GM19240 (cell line): ENCODE measurements at regions not wholly inside any gene's neighbourhood (a gene's known extent, or its start where the extent isn't known, plus 50 kb on each side); places are given as distances from the start of the nearest gene placed in this dataset.

Experiments used
- DNase-seq: peaks from one replicate; pipeline ENCODE4 v3.0.0; 2011; ENCODE audit warnings: low spot score; ENCODE audit not compliant: insufficient read length

DNA sequence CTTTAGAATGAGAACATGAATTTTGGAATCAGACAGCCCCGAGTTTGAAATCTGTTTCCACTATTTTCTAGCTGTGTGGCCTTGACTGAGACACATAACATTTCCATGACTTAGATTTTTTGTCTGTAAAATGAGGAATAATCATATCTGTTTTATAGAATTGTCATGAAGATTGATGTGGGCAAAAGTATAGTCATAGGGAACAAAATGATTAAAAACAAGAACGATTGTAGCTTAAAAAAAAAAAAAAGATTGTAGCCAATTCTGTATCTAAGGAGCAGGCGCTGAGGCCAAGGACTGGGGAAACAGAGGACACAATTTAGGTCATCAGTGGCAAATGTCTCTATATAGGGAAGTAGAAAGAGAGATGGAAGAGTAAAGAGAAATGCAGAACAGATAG lies 201.6 kb upstream of the C1QTNF7 start:
- no peak for DNase-seq

DNA sequence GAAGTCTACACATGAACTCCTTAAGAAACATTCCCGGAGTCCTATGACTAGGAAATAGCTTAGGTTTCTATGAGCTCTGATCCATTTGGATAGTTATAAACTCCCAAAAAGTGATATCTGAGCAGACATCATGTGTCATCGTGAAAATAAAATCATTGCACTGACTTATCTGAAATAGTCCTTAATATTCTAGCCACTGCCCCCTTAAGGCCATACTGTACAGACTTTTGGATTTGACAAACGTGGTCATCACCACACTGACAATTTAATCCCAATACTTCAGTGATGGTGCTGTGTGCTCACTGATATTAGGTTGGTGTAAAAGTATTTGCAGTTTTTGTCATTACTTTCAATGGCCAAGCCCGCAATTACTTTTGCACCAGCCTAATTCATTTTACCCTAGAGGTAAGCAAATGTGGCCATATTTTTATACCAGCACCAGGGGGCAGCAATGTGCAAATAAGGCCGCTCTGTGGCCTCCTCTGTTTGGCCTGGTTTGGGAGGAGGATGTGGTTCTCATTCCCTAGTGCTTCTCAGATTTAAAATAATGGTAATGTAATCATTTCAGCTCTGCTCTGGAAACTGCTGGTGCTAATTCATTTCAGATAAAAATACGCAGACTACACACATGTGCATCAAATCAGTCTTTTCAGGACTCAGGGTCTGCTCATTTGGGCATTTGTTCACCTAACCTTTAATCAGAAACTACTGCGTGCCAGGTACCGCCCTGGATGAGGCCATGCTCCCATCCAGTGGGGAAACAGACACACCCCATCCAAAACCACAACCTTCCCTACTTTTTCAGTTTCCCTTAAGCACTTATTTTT lies 196.4 kb upstream of the C1QTNF7 start:
- DNase-seq, result peak; percentile 23

DNA sequence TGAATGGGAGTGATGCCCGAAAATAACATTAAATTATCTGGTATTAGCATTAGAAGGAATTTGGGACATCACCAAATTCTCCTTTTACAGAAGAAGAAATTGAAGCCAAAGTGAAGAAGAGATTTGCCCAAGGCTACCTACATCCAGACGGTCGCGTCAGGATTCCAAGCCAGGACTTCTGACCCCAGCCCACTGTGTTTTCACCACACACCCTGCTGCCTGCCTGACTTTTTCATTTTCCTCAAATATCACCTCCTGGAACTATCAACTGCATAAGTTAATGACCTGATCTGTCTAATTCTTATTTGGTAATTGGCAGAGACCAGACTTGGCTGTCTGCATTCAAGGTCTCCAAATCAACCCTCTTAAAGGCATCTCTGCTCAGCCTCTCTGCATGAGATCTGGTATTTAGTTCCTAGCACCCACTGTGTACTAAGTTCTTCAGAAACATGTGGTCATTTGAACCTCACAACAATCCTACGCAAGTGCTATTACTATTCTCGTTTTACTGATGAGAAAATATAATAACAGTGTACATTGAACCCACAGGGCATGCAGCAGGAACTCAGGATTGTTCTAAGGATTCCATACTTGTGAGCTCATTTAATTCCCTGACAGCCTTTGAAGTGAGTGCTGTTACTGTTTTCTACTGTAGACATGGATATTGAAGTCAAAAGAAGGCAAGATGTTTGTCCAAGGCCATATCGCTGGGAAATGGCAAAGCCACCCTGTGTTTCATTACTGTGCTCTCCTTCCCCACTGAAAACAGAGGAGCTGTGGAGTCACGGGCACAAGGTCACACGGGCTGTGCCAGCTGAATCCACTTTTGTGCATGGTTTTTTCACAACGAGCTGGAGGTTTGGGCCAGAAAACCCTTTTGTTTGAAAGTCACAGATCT lies 195.2 kb upstream of the C1QTNF7 start:
- no peak for DNase-seq

DNA sequence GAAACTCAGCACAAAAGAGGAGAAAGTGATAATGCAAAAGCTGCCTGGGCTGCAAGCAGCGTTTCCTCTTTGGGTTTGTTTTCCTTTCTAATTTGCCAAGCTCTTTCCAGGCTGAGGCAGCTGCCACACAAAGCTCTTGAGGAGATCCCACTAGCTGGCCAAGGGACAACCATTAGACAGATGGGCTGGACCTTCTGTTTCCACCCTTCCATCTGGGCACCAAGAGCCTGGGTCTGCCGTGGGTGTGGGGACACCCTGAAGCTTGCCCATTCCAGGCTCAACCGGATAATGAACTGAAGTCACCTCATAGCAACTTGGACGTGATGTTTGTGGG lies 194.6 kb upstream of the C1QTNF7 start:
- no peak for DNase-seq

DNA sequence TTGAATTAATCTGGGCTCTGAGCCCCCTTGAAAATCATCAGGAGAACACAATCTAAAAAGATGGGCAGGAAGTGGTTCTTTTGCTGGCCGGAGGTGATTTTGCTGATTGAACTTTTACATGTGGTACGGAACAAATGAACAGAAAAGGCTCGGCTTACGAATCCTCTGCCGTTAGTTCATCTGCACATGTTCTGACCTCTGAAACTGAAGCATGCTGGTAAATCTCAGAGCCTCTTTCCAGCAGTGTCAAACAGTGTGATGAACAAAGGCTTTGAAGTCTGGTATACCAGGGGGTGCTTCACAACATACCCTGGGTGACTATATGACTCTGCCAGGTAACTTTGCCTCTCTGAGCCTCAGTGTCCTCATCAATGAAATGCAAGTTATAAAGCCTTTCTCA lies 194.2 kb upstream of the C1QTNF7 start:
- DNase-seq, result no peak

DNA sequence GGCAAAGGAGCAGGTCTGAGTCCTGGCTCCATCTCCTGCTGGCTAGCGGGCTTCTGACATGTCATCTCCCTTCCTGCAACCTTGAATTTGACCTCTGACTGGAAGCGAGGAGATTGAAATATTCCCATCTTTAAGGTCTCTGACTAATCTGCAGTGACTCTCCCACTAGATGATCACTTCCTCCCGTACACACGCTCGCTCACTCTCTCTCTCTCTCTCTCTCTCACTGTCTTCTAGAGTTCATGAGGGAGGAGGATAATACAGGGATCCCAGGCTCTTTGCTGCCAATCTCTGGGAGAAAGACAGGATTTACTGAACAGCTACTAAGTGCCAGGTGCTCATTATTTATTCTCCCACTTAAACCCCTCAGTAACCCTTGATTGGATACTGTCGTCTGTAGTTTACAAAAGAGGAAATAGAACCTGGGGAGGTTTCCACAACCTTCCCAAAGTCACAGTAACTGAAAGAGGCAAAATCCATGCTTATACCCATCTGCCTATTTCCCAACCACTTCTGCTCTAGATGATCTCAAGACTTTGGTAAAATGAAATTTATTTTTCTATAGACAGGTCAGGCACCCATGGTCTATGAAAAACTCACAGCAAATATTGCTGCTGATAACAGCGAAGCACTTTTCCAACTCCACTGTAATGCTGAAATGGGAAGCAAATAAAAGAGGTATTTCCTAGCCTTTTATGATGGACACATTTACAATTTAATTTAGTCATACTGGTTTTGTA lies 193.5 kb upstream of the C1QTNF7 start:
- DNase-seq, result no peak

DNA sequence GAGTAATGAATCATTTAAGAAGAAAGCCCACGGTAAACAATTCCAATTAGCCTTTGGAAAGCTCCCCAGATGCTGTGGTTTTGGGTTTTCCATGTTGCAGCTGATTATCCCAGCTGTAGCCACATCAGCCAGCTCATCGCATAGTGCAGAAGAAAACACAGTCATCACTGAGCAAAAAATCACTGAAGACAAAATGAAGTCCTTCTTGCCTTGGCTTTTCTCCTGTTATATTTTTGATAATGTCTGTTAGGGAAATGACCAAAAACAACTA lies 193.0 kb upstream of the C1QTNF7 start:
- DNase-seq, result no peak

DNA sequence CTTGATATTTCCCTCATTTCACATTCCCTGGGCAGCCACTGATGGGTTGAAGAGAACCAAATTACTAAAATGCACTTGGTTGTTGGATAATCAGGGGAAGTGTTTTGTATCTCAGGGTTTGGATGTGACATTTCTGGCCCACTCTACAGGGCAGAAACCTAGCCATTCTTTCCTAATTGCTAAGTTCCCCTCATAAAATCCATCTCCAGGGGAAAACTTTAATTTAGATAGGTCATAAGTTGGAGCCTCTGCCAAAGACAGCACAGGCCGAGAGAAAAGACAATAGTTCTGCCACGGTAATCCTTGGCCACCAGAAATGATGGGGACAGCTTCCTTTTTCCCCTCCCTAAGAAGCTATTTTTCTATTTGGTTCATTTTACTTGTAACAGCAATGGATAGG lies 192.7 kb upstream of the C1QTNF7 start:
- DNase-seq, result no peak

DNA sequence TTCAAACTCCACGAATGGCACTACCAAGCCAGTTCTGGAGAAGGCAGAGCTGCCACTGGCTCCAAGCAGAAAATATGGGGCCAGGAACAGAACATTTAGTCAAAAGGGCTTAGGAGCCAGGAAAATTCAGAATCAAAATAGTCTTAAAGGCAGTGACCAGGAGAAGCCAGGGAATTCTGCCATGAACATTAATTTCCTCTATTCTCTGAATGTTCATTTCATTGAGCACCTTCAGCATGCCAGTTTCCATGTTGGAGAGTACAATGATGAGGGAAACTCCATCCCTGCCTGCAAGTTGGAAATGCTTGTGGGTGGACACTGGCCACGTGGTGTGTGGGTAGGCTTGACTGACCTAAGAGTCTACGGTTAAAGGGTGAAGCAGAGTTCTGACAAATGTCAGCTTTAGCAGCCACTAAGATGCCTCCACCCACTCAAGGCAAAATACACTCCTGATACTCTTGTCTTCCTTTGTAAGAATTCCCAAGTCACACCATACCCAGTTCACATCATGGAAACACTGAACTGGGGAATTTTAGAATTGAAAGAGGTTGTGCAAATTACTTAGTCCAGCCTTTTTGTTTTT lies 190.1 kb upstream of the C1QTNF7 start:
- no peak for DNase-seq

DNA sequence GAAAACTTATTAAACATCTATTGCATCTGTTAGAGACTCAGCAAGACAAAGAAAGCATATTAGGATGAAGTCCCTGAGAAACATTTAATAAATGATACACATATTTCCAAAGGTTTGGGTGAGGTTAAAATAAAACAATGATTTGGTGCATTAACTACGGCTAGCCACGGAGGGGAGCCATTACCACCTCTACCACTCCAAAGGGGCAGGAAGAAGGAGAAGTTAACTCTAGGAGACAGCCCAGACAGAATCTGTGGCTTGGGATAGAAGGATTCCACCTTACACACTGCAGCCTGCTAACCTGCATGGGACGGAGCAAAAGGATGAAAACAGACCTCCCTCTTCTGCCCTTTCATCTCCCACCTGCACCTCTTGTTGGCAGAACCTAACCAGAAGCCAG lies 189.1 kb upstream of the C1QTNF7 start:
- DNase-seq, result peak; percentile 11

DNA sequence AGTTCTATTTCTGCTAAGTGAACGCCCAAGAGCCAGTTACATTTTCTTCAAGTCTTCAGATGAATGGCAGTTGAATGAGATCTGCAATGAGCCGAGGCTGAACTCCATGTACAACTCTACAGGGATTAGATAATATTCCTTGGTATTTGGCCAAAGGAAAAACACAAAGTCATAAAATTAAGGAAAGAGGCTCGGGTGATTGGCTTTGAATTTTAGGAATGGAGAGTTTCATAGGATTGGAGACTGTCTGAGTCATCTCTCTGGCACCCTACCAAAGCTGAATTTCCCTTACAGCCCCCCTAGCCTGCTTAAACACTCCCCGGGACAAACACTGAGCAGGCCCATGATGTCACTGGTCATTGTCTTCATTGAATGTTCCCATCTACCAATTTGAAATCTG lies 188.0 kb upstream of the C1QTNF7 start:
- DNase-seq, result no peak

DNA sequence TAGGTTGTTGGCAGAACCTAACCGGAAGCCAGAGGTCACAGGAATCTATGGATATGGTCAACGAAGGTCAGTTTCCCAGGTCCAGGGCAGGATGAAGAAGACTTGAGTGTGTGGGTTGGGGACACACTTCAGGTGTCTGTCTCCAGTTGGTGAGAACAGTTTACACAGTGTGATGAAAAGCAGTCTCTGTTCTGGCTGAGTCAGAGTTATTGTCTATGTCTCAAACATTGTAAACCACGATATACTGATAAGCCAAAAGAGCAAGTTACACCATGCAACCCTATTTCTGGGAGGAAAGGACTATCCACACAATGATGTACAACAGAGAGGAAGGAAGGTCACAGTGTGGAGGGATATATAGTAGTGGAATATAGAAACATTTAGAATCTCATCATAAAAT lies 187.1 kb upstream of the C1QTNF7 start:
- no peak for DNase-seq

DNA sequence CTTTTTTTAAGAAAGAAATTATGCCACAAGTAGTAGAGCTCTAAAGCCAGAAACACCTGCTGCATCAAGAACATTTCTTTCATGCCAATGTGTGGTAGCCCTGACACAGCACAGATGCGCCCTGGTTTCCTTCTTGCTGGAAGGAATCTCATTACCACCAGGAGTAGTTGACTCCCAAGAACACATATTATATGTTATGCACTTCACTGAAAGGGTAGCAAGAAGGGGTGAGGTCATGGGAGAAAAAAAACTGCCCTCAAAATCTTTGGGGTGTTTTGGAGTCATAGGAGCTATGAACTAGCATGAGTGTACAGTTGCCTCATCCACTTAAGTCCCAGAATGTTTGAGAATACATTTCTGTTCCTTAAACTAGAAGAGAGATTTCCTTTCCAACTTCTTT lies 185.8 kb upstream of the C1QTNF7 start:
- no peak for DNase-seq

DNA sequence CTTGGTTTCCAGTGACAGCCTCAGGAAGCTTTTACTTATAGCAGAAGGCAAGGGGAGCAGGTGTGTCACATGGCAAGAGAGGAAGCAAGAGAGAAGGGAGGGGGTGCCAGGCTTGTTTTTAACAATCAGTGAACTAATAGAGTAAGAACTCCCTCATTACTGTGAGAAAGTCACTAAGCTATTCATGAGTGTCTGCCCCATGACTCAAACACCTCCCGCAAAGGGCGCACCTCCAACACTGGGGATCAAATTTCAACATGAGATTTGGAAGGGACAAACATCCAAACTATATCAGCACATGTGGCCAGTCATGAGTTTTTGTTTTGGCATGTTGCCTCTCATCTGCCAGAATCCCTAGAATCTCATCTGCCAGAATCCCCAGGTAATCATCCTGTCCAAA lies 183.5 kb upstream of the C1QTNF7 start:
- no peak for DNase-seq

DNA sequence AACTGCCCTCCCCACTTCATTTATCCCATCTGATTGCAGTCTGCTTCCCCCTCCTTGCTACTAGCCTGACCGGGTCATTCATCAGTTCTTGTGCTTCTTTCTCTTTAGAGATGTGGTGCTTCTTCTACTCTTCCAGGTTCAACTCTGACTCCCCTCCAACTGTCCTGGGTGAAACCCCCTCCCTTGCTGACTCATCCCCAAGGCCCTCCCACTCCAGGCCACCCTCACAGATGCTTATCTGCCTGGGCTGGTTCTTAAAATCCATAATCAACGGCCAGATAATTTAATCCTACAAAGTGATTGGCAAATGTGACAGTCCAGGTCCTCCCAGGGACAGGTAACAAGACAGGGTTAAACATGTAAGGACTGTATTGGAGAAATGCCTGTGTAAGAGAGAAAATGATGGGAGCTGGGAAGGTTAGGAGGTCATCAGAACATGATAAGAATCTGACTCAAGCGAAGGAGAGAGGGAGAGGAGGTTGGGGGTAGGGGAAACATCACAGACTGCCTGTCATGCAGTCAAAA lies 182.8 kb upstream of the C1QTNF7 start:
- DNase-seq, result no peak

DNA sequence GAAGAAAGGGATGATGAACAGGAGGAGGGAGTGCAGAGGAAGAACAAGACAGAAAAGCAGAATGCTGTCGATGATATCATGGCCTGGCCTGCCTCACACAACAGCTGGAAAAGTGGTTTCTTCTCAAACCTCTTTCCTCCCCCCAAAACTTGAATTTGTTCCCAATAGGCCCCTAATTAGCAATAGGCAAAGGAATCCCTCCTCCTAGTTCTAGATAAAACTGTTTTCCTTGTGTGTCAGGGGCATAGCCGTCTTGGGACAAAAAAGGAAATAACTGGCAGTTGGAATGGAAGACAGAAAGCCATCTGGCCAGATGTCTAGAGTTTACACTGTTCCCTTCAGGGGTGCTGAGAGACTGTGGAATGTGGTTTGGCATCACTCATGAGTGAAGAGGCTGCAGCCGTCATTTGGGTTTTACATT lies 177.8 kb upstream of the C1QTNF7 start:
- no peak for DNase-seq

DNA sequence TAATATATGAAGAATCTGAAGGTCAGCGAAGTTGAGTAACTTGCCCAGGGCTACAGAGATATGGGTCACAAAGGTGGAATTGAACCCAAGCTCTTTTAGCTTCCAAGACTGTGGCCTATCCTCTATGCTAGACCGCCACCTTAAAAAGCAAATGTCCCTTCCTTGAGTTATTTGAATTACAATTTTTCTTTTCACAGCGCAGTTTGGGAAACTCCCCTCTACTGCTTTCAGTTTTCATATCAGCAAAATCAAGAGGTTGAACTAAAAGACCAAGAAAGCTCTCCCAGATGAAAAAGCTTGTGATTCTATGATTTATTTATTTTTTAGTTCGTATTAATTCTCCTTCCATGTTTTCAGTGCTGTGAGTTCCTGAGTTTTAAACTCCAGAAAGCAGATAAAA lies 174.5 kb upstream of the C1QTNF7 start:
- peak; percentile 8 for DNase-seq

DNA sequence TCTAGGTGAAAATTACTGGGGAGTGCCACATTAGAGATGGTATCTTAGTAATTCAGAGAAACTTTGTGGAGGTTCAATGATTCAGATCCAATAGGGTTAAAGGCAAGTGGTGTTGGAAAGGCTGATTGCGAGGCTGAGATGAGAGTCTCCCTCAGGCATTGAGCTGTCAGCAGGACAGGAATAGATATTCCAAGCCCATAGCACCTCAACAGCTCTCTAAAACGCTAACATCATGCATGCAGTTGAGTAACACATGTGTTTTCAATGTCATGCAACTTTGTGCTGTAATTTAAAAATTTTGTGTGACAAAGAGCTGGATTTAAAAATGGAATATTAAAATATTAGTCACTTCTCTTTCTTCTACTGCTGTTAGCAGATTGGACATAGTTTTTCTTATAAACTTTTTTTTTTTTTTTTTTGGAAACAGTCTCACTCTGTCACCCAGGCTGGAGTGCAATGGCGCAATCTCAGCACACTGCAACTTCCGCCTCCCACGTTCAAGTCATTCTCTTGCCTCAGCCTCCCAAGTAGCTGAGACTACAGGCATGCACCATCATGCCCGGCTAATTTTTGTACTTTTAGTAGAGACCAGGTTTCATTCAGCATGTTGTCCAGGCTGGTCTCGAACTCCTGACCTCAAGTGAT lies 173.5 kb upstream of the C1QTNF7 start:
- no peak for DNase-seq

DNA sequence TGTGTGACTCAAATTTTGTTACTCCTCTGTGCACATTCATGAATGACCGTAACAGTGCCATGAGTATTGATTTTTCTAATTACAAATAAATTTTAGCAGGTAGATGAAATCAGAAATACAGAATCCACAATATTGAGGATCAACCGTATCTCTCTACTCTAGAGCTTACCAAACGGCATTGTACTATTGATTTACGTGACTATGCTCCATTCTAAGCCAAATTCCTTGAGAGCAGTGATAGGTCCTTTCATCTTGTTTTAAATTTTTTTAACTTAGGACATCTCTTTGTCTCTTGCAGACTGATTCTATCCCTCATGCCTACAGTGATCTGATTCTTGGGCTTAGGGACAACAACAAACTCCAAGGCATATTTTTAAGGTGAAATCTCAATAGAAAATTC lies 172.3 kb upstream of the C1QTNF7 start:
- no peak for DNase-seq

DNA sequence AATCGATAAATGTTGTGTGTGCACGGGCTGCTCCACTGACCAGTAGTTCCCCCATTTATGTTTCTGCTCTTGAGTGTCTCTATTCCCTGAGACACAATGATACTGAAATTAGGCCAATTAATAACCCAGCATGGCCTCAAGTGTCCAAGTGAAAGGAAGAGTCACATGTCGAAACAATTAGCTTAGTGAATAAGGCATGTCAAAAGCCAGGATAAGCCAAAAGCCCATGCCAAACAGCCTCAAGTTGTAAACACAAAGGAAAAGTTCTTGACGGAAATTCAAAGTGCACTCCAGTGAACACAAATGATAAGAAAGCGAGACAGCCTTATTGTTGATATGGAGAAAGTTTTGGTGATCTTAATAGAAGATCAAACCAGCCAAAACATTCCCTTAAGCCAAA lies 167.1 kb upstream of the C1QTNF7 start:
- no peak for DNase-seq

DNA sequence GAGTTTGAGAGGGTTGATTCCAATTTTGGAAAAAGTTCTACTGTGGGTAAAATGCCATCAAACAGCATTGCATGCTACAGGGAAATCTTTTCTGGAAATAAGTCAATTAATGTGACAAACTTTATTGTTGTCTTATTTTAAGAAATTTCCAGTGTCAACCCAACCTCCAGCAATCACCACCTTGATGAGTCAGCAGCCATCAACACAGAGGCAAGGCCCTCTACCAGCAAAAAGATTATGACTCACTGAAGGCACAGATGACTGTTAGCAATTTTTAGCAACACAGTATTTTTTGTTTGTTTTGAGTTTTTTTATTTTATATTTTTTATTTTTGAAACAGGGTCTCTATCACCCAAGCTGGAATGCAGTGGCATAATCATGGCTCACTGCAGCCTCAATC lies 165.4 kb upstream of the C1QTNF7 start:
- DNase-seq, result no peak
